Suprapubic skin (tissue), 4 donors: ENCODE measurements at regions not wholly inside any gene's neighbourhood (a gene's known extent, or its start where the extent isn't known, plus 50 kb on each side); places are given as distances from the start of the nearest gene placed in this dataset.

Experiments used
- DNase-seq, 2 donors: peaks; one replicate each; pipeline ENCODE4 v3.0.0-alpha.2; 2019; ENCODE audit warnings: low spot score in 2 of 2
- H3K27ac ChIP-seq: fragments of 200-600 bp; sonication (generic); one replicate; pipeline ENCODE4 v1.5.1; 2019
- H3K27me3 ChIP-seq: fragments of 200-600 bp; sonication (generic); one replicate; pipeline ENCODE4 v1.5.1; 2019
- H3K36me3 ChIP-seq: fragments of 200-600 bp; sonication (generic); one replicate; pipeline ENCODE4 v1.5.1; 2019
- H3K4me1 ChIP-seq: fragments of 200-600 bp; sonication (generic); one replicate; pipeline ENCODE4 v1.5.1; 2019
- H3K4me3 ChIP-seq: fragments of 200-600 bp; sonication (generic); one replicate; pipeline ENCODE4 v1.5.1; 2019; ENCODE audit warnings: mild to moderate bottlenecking
- H3K9me3 ChIP-seq: fragments of 200-600 bp; sonication (generic); one replicate; pipeline ENCODE4 v1.5.1; 2019
- EP300 ChIP-seq: sonication (generic); formaldehyde crosslinking; IDR thresholded peaks from one replicate; pipeline ENCODE4 v1.6.1; 2017; ENCODE audit warnings: antibody characterized with exemption
- POLR2A ChIP-seq, 2 donors: fragments of 450-650 bp; IDR thresholded peaks; one replicate each; pipeline ENCODE4 v1.6.1; 2017; ENCODE audit warnings: antibody characterized with exemption in 2 of 2, mild to moderate bottlenecking in 2 of 2, moderate library complexity in 2 of 2
- POLR2AphosphoS5 ChIP-seq, 3 donors: sonication (generic); formaldehyde crosslinking; IDR thresholded peaks; one replicate each; pipeline ENCODE4 v1.6.1; 2017; ENCODE audit warnings: antibody characterized with exemption in 3 of 3
- WGBS: methylation state at CpG from one replicate; pipeline ENCODE4 v1.1.5; 2018; 5-methylcytosine and 5-hydroxymethylcytosine counted together
- TF ChIP-seq, protein P1 (sequence below), 2 donors: fragments of 200-600 bp in 1 of 2; fragments of 450-650 bp in 1 of 2; sonication (generic) in 1 of 2; IDR thresholded peaks; one replicate each; pipeline ENCODE4 v1.5.1; 2016 to 2019; ENCODE audit warnings: antibody characterized with exemption in 2 of 2, mild to moderate bottlenecking in 1 of 2, moderate library complexity in 1 of 2

DNA sequence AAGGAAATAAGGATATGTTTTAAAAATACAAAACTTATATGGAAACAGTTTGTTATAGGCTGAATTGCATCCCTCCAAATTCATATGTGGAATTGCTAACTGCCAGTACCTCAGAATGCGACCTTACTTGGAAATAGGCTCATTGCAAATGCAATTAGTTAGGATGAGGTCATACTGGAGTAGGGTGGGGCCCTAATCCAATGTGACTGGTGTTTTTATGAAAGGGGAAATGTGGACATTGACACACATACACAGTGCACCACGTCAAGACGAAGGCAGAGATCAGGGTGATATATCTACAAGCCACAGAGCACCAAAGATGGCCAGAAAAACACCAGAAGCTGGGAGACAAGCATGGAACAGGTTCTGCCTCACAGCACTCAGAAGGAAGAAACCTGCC, 494.2 kb downstream of the TSN start:
- Histone ChIP-seq H3K27me3 (no peaks in the 10 kb centered on the region), H3K36me3 (no peaks in the 10 kb centered on the region), H3K9me3 (no peaks in the 10 kb centered on the region), H3K4me1 (no peaks in the 10 kb centered on the region), H3K27ac (no peak overlapping the region), H3K4me3 (no peak overlapping the region)
- TF ChIP-seq POLR2A (IDR thresholded peaks at IDR 0.05) = no peak
- no peak for TF ChIP-seq EP300
- 72% methylated on average over 3 of the region's 3 CpGs for WGBS
- no peak for DNase-seq

DNA sequence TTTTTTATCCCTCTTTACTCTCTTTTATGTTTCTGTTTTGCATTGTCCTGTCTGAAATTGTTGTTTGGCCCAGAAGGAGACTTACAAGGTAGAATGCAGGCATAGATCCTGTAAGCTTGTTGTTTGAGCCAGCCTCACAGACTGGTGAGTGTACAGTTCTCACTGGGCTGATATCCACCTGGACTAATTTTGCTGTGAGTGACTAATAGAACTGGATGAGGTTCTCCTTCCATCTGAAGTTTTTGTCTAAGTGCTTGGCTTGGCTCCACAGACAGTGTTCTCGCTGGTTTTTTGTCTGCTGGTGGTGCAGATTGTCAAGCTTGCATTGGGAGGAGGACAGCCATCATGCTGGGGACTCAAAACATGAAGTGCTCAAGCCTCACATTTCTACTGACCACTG, 495.7 kb downstream of the TSN start:
- no peak for TF ChIP-seq EP300
- TF ChIP-seq POLR2AphosphoS5 (IDR thresholded peaks at IDR 0.05) = no peak
- Histone ChIP-seq H3K27ac (no peak overlapping the region), H3K4me3 (no peak overlapping the region), H3K36me3 (no peaks in the 10 kb centered on the region), H3K27me3 (no peaks in the 10 kb centered on the region), H3K9me3 (no peaks in the 10 kb centered on the region), H3K4me1 (no peaks in the 10 kb centered on the region)
- 53% methylated on average over 1 of the region's 1 CpG for WGBS
- no peak for DNase-seq

DNA sequence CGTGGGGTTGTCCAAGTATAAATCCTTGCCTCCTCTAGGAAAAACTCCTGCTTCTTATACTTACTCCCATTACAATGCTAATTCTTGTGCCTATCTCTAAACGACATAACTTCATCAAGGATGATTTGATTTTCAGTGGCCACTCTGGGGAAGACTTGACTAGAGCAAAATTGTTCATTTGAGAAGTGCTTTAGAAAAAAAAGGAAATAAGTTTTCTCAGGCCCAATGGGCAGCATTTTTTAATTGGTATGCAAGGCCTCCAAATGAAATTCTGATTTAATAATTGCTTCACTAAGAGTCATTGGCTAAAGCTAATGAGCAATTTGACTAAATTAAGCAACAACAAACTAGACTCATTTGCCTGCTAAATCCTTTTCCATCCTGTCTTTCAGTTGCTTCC, 496.1 kb downstream of the TSN start:
- Histone ChIP-seq H3K27ac (no peak overlapping the region), H3K4me3 (no peak overlapping the region), H3K4me1 (no peaks in the 10 kb centered on the region), H3K27me3 (no peaks in the 10 kb centered on the region), H3K36me3 (no peaks in the 10 kb centered on the region), H3K9me3 (no peaks in the 10 kb centered on the region)
- WGBS = 58% methylated on average over 2 of the region's 2 CpGs
- TF ChIP-seq EP300 (no peak), POLR2AphosphoS5 (IDR thresholded peaks at IDR 0.05) (no peak), POLR2A (IDR thresholded peaks at IDR 0.05) (no peak)
- TF ChIP-seq, protein P1, sequence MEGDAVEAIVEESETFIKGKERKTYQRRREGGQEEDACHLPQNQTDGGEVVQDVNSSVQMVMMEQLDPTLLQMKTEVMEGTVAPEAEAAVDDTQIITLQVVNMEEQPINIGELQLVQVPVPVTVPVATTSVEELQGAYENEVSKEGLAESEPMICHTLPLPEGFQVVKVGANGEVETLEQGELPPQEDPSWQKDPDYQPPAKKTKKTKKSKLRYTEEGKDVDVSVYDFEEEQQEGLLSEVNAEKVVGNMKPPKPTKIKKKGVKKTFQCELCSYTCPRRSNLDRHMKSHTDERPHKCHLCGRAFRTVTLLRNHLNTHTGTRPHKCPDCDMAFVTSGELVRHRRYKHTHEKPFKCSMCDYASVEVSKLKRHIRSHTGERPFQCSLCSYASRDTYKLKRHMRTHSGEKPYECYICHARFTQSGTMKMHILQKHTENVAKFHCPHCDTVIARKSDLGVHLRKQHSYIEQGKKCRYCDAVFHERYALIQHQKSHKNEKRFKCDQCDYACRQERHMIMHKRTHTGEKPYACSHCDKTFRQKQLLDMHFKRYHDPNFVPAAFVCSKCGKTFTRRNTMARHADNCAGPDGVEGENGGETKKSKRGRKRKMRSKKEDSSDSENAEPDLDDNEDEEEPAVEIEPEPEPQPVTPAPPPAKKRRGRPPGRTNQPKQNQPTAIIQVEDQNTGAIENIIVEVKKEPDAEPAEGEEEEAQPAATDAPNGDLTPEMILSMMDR (IDR thresholded peaks at IDR 0.05) = no peak
- DNase-seq = no peak

DNA sequence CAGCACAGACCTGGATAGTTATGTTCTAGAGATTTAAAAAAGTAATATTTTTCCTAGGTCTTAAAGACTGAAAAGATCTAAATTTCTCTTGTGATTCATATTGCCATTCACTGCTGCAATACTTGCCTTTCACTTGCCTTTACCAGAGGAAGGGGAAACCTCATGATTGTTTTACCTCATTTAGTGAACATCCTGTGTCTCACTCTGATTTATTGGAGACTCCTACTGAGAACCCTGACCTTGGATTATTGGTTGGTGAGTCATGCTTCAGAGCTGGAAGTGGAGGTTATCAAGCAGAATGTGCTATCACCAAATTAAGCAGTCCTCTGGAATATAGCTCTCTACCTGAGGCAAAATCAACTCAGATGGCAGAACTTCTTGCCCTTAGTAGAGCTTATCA, 500.5 kb downstream of the TSN start:
- TF ChIP-seq EP300 = no peak
- TF ChIP-seq POLR2AphosphoS5 (IDR thresholded peaks at IDR 0.05) = no peak
- no peak for TF ChIP-seq POLR2A (IDR thresholded peaks at IDR 0.05)
- TF ChIP-seq, protein P1 (IDR thresholded peaks at IDR 0.05) = no peak
- Histone ChIP-seq H3K4me1 (no peaks in the 10 kb centered on the region), H3K36me3 (no peaks in the 10 kb centered on the region), H3K27ac (no peak overlapping the region), H3K4me3 (no peak overlapping the region), H3K9me3 (no peaks in the 10 kb centered on the region), H3K27me3 (no peaks in the 10 kb centered on the region)
- DNase-seq = no peak

DNA sequence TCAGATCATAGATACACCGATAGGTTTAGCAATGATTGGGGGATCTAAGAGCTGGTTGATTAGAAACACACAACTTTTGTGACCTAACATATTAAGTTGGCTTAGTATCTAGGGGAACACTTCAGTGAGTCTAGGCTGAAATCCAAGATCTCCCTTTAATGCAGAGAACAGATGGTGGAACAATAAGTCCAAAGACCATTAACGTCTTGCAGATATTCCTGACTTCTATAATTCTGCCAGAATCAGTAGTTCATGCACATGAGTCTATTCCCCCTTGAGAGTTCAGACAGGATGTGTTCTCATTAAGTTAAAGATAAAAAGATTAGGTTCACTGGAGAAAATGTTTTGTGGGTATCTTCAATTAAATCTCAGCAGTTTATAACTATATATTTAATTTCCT, 506.5 kb downstream of the TSN start:
- H3K4me3 ChIP-seq = no peak overlapping the region
- no peak for DNase-seq
- no peak for TF ChIP-seq POLR2AphosphoS5 (IDR thresholded peaks at IDR 0.05)
- TF ChIP-seq EP300 = no peak
- TF ChIP-seq, protein P1 (IDR thresholded peaks at IDR 0.05) = no peak
- TF ChIP-seq POLR2A (IDR thresholded peaks at IDR 0.05) = no peak
- H3K27ac ChIP-seq = no peak overlapping the region
- H3K4me1 ChIP-seq = no peaks in the 10 kb centered on the region
- no peaks in the 10 kb centered on the region for H3K27me3 ChIP-seq
- no peaks in the 10 kb centered on the region for H3K9me3 ChIP-seq
- WGBS = 42% methylated on average over 2 of the region's 2 CpGs
- H3K36me3 ChIP-seq = no peaks in the 10 kb centered on the region

DNA sequence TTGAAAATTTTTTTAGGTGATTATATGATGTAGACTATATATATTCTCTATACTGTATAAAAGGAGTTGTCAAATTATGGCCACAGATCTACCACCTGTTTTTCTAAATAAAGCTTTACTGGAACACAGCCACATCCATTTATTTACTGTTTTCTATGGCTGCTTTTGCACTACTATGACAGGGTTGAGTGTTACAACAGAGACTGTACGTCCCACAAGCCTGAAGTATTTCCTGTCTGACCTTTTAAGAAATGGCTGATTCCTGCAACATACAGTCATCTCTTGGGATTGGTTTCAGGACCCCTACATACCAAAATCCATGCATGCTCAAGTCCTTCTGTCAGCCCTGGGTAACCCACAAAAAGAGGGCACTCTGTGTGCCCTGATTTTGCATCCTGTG, 508.3 kb downstream of the TSN start:
- Histone ChIP-seq H3K4me1 (no peaks in the 10 kb centered on the region), H3K9me3 (no peaks in the 10 kb centered on the region), H3K4me3 (no peak overlapping the region), H3K27me3 (no peaks in the 10 kb centered on the region), H3K36me3 (no peaks in the 10 kb centered on the region), H3K27ac (no peak overlapping the region)
- no peak for DNase-seq
- TF ChIP-seq, protein P1 (IDR thresholded peaks at IDR 0.05) = no peak
- TF ChIP-seq POLR2A (IDR thresholded peaks at IDR 0.05) (no peak), EP300 (no peak), POLR2AphosphoS5 (IDR thresholded peaks at IDR 0.05) (no peak)
- 53% methylated on average over 1 of the region's 1 CpG for WGBS
